HG03354 (cell line): ENCODE measurements at regions not wholly inside any gene's neighbourhood (a gene's known extent, or its start where the extent isn't known, plus 50 kb on each side); places are given as distances from the start of the nearest gene placed in this dataset.
"Not testable (repeated sequence)": the region's sequence is repeated elsewhere in the genome, so short reads cannot be mapped to it uniquely, and the experiment has no call there.

Source experiments
- ATAC-seq: cut with Tn5 transposase; IDR thresholded peaks from one replicate; pipeline ENCODE4 v1.9.1; 2021; ENCODE audit warnings: mild to moderate bottlenecking; ENCODE audit not compliant: unreplicated experiment, poor library complexity, severe bottlenecking

- ATAC-seq = no peak
Measured at GRCh38 chr5:163569284-163569683, 63.9 kb downstream of the MAT2B start.

DNA sequence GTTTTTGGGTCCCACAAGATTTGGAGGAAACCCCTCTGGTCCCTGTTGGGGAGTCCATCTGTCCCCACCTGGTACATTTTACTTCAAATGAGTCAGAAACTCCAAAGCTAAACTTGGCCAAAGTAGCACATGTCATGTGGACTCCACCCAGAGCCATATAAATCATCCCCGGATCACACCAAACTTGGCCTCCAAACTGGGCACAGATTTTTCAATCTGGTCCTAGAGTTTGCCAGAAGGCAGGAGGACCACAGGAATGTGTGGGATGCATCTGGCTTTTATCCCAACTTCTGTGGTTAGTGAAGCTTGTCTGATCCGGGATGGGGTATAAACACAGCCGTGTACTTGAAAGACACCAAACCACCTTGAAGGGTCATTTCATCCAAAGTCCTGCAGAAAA, 66.3 kb downstream of the MAT2B start:
- no peak for ATAC-seq

DNA sequence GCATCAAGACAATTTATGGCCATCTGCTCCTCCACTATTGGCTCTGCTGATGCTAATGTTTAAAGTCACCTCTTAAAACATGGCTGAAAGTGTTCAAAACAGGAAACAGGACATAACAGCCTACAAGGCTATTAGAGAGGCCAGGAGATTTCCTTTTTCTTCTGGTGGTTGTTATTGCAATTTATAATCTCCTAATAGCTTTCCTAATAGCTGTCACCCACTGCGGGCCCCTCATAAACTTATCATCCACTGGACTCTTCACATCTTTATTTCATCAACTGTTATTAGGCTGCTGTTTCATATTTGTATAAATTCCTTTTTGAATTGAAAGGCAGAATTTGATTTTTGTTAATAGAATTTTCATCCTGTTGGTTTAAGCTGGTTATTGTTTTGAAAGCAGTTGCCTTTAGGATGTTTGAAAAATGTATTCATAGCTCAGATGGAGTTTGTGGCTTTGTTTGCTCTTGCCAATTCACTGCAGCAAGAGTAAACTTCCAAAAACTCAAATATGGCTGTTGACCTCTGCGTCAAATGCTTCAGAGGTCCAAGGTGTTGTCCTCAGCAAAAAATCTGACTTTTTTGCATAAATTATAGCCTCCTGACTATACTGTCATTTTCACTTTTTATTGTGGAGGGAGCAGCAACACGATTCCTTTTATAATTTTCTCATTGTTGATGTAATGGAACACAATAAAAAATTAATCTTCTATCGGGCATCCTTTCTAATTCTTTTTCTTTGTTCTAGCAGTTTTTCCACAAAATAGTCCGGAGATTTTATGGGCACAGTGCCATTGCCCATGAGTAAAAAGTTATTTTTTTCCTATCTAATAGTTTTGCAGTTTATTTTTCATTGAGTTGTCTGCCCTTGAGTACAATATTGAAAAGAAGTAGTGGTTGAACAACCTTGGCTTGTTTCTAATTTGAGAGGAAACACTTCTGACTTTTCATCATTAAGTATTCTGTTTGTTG, 69.3 kb downstream of the MAT2B start:
- no peak for ATAC-seq

- no peak for ATAC-seq
Measured at GRCh38 chr5:163578652-163579051, 73.2 kb downstream of the MAT2B start.

GRCh38 chr5:163579729-163580128, 74.3 kb downstream of the MAT2B start:
- no peak for ATAC-seq

GRCh38 chr5:163580516-163580915, 75.1 kb downstream of the MAT2B start:
- no peak for ATAC-seq

DNA sequence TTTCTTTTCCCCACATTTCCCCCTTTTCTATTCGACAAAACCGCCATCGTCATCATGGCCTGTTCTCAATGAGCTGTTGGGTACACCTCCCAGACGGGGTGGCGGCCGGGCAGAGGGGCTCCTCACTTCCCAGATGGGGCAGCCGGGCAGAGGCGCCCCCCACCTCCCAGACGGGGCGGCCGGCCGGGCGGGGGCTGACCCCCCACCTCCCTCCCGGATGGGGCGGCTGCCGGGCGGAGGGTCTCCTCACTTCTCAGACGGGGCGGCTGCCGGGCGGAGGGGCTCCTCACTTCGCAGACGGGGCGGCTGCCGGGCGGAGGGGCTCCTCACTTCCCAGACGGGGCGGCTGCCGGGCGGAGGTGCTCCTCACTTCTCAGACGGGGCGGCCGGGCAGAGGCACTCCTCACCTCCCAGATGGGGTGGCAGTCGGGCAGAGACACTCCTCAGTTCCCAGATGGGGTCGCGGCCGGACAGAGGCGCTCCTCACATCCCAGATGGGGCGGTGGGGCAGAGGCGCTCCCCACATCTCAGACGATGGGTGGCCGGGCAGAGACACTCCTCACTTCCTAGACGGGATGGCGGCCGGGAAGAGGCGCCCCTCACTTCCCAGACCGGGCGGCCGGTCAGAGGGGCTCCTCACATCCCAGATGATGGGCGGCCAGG, 78.2 kb downstream of the MAT2B start:
- not testable (repeated sequence) for ATAC-seq

DNA sequence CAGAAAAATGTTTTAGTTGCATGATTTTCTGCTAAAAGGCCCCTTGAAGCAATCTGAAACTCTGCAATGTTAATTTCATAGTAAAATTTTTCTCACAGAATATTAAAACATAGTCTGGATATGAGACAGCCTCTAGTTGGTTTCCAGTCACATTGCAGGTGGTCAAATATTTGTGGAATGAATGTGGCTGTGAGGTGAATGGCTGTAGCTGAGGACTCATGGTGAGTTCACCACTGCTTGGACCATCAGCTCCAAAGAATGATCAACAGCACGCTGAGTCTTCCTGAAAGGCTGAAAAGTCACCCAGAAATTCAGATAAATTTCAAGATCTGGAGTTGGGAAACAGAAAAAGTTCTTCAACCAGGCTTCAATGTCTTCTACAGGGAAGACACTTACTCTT, 79.8 kb downstream of the MAT2B start:
- no peak for ATAC-seq

DNA sequence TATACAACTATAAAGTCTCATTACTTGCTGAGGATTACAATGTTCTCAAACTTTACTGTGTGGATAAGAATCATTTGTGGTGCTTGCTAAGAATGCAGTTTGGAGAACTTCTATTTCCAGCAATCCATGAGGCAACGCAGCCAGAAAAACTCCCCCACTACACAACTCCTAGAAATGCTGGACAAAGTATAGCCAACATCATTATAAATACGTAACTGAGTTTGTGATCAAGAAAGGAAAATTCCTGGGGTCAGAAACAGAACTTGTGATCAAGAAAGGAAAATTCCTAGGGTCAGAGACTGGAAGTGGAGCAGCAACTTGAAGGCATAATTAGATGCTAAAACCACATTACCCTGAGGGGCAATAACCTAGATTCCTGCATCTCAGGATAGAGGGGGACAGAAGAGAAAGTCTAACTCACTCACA, 81.1 kb downstream of the MAT2B start:
- no peak for ATAC-seq

DNA sequence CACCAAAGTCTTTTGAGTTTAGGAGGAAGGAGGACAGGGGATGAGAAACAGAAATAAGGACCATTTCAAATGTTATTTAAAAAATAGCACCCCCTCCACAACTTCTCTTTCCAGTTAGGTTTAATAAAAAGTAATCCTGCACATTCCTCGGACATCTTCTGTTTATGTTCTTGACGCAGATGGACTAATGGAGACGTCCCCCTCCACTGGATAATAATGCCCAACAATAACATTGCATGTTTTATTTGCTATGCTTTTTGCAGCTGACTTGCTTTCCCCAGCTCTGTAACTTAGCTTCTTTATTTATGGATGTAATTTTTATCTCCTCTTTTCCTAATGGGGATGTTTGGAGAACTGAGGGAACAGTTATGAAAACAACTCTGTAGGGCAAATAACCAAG, 89.5 kb downstream of the MAT2B start:
- ATAC-seq = no peak

DNA sequence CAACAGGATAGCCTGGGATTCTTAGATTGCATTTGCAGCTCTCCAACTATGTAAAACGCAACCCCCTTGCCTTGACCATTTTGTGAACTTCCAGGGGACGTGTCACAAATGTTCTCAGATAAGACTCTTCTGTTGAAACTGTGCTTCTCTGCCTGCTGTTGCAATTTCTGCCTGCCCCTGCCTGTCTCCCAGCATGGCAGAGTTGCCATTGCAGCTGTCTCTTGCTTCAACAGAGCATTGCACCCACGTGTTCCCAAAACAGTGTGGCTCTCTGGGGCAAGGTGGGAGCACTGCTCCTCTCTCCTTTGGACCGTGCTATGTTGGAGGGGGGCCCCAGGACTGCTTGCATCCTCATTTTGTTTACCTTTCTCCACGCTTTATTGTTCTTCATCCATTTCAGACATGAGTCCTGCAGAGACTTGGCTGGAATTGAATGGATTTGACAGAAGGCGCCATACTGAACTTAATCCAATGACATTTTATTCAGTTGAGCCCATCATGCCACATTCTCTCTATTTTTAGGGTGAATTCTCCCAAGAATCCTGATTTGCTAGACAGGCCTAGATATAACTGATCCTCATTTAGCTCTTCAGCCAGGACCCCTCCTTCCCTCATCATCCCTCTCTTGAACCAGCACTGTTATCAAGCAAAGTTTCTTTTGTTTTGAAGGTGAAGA, 90.7 kb downstream of the MAT2B start:
- no peak for ATAC-seq

GRCh38 chr5:163596608-163597315, 91.3 kb downstream of the MAT2B start:
- ATAC-seq = no peak

DNA sequence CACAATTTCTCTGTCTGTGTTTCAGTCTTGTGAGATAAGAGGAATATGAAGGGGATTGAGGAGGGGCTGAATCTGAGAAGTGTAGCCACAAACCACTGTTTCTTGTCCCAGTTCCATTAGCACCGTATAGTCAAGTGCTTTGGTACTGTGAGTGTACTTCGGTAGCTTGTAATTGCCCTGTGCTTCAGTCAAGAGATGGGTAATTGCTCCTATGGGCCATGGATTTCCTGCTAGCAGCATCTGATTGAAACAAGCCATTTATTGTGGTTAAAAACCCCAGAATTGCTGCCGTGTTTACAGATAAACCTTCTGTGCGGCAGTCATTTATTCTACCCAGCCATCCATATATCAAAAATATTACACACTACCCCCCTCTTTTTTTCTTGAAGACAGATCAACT, 98.6 kb downstream of the MAT2B start:
- no peak for ATAC-seq

DNA sequence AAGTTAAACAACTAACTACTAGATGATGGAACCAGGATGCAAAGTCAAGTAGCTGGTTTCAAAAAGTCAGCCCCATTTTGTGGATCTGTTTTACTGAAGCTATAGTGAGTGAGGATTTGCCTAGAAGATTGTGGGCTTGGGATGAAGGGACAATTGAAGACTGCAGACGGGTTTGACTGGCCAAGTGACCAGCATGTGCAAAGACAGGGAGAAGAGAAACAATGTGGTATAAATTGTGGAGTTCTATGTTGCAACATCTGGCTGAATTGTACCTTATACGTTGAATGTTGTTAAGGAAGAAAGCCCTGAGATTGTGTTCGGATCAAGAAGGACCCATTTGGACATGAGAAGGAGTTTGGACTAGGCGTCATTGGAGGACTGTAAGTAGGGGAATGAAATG, 101.8 kb downstream of the MAT2B start:
- ATAC-seq = no peak

- no peak for ATAC-seq
Measured at GRCh38 chr5:163608621-163609020, 103.2 kb downstream of the MAT2B start.

GRCh38 chr5:163609910-163610309, 104.5 kb downstream of the MAT2B start:
- ATAC-seq = no peak

- ATAC-seq = no peak
Measured at GRCh38 chr5:163612358-163613149, 107.1 kb downstream of the MAT2B start.

- no peak for ATAC-seq
Measured at GRCh38 chr5:163613150-163613442, 107.7 kb downstream of the MAT2B start.

- no peak for ATAC-seq
Measured at GRCh38 chr5:163614787-163615186, 109.4 kb downstream of the MAT2B start.
